HL-60 (cell line): ENCODE measurements at regions not wholly inside any gene's neighbourhood (a gene's known extent, or its start where the extent isn't known, plus 50 kb on each side); places are given as distances from the start of the nearest gene placed in this dataset.

Experiments
- CTCF ChIP-seq: IDR thresholded peaks from one replicate; pipeline ENCODE4 v1.5.1; 2011; ENCODE audit warnings: low read length, control low read depth, inconsistent platforms; ENCODE audit not compliant: insufficient read depth
- POLR2AphosphoS5 ChIP-seq: IDR thresholded peaks from 2 replicates; pipeline ENCODE4 v1.6.1; 2012; ENCODE audit warnings: low read depth
- REST ChIP-seq: IDR thresholded peaks from 2 replicates; pipeline ENCODE4 v1.6.1; 2012; ENCODE audit warnings: low read depth; ENCODE audit not compliant: insufficient replicate concordance
- SPI1 ChIP-seq: IDR thresholded peaks from 2 replicates; pipeline ENCODE4 v1.6.1; 2012; ENCODE audit warnings: low read depth, mild to moderate bottlenecking, borderline replicate concordance

GRCh38 chr1:30263888-30264671 is 459.3 kb downstream of the MATN1 start:
- TF ChIP-seq CTCF (no peak), REST (no peak), POLR2AphosphoS5 (no peak), SPI1 (no peak)
